EL (cell line): ENCODE measurements at regions not wholly inside any gene's neighbourhood (a gene's known extent, or its start where the extent isn't known, plus 50 kb on each side); places are given as distances from the start of the nearest gene placed in this dataset.
"Not testable (repeated sequence)": the region's sequence is repeated elsewhere in the genome, so short reads cannot be mapped to it uniquely, and the experiment has no call there.

Experiments
- DNase-seq: peaks from one replicate; pipeline ENCODE4 v3.0.0-alpha.2; 2016

- no peak for DNase-seq
Observed at GRCh38 chr2:11877764-11878163, 131.3 kb downstream of the LPIN1 start.

- DNase-seq: not testable (repeated sequence)
Observed at GRCh38 chr2:11885253-11885652, 138.8 kb downstream of the LPIN1 start.

DNA sequence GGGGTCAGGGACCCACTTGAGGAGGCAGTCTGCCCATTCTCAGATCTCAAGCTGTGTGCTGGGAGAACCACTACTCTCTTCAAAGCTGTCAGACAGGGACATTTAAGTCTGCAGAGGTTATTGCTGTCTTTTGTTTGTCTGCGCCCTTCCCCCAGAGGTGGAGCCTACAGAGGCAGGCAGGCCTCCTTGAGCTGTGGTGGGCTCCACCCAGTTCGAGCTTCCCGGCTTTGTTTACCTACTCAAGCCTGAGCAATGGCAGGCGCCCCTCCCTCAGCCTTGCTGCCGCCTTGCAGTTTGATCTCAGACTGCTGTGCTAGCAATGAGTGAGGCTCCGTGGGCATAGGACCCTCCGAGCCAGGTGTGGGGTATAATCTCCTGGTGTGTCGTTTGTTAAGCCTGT, 140.5 kb downstream of the LPIN1 start:
- not testable (repeated sequence) for DNase-seq

- no peak for DNase-seq
Observed at GRCh38 chr2:11889101-11889850, 142.8 kb downstream of the LPIN1 start.

- DNase-seq: no peak
Observed at GRCh38 chr2:11889854-11890253, 143.4 kb downstream of the LPIN1 start.

GRCh38 chr2:11891028-11891427, 144.6 kb downstream of the LPIN1 start:
- DNase-seq: no peak

DNA sequence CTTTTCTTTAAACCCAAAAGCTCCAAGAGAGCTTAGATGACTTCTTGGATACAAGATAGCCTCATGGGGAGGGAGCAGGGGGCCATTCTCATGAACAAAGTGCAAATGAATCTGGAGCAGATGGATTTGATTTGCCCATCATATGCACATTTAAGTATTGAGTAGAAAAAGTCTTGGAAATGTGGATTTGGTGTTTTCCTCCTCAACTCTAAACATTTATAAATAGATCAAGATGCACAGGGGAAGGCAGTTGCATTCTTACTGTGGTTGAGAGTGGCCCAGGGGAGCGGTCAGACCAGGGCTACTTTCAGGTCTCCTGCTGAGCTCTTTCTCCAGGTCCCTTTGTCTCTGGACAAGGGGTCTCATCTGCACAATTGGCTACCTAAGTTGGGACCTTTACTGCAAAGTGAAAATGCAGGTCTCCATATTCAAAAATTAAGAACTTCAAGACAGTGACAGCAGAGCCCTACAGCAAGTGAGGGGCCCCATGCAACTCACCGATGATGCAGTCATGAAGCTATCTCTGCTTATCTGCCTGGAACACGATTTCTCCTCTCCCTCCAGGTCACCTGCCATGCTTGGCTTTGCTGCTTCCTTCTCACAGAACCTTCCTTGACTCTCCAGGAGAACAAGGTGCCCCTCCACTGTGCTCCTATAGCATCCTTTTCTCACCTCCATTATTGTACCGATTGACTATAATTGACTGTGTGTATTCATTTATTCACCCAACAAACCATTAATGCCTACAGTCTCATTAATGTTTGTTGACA, 145.4 kb downstream of the LPIN1 start:
- DNase-seq: no peak

- DNase-seq: no peak
Observed at GRCh38 chr2:11896386-11896785, 150.0 kb downstream of the LPIN1 start.

- no peak for DNase-seq
Observed at GRCh38 chr2:11898576-11898975, 152.1 kb downstream of the LPIN1 start.

DNA sequence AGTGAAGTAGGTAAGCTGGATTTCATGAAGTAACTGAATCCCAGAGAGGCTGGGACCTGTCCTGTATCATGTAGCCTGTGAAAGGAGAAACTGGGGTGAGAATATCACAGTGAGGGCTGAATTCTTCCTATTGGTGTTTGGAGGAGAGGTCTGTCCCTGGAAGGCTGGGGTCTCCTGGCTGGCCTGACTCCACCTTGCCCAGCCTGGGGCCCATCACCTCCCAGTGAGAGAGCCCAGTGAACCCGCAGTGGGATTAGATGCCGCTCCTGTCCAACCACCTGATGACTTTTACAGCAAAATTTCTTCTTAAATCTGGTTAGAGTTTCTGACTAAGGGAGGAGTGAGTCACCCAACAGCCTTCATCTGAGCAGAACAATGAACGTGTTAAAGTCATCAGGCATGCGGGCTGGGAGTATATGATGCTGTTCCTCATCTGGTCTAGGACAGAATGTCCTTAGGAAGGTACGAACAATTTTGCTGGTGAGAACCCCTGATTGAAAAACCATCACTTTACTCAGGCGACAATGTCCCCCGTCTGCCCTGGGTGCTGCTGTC, 152.9 kb downstream of the LPIN1 start:
- DNase-seq: peak; percentile 59

DNA sequence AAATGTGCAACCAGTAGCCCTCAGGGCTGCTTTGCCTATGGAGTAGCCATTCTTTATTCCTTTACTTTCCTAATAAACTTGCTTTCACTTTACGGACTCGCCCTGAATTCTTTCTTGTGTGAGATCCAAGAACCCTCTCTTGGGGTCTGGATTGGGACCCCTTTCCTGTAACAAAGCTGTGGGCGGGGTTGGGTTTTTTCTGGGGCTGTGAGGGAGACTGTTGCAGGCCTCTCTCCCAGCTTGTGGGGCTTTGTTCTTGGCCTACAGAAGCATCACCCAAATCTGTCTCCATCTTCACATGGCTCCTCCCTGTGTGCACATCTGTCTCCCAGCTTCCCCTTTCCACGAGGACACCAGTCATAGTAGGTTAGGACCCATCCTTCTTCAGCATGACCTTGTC, 154.5 kb downstream of the LPIN1 start:
- not testable (repeated sequence) for DNase-seq

- DNase-seq: no peak
Observed at GRCh38 chr2:11901351-11902069, 155.1 kb downstream of the LPIN1 start.

DNA sequence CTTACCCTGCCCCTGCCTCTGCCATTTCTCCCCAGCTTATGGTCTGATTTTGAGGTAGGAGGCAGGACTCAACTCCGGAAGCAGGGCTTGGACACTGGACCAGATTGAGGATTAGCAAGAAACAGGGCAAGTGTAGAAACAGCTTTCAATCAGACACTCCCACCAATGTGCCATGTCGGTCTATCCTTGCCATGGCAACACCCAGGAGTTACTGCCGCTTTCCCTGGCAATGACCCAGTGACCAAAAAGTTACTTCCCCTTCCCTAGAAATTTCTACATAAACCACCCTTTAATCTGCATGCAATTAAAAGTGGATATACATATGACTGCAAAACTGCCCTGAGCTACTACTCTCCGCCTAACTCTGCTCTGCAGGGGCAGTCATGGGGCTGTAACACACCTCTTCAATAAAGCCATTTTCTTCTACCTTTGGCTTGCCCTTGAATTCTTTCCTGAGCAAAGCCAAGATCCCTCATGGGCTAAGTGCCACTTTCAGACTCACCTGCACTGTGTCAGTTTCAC, 156.7 kb downstream of the LPIN1 start:
- no peak for DNase-seq

GRCh38 chr2:11904029-11904428, 157.6 kb downstream of the LPIN1 start:
- DNase-seq: no peak

GRCh38 chr2:11904941-11905340, 158.5 kb downstream of the LPIN1 start:
- no peak for DNase-seq

DNA sequence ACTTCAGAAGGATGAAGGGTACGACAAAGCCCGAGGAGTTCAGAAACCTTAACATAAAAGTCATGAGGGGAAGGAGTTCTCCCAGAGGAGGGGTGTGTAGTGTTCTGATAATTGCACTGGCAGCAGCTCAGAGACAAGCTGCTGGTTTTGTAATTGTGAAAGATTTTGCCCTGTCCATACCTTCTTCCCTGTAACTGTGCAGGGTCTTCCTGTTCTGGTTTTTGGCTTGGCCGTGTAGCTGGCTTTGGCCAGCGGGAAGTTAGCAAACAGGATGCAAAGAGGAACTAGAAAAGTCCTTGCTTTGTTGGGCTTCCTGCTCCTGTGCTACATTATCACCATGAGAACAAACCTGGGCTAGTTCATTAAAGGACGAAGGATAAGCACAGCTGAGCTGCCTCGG, 160.8 kb downstream of the LPIN1 start:
- no peak for DNase-seq

DNA sequence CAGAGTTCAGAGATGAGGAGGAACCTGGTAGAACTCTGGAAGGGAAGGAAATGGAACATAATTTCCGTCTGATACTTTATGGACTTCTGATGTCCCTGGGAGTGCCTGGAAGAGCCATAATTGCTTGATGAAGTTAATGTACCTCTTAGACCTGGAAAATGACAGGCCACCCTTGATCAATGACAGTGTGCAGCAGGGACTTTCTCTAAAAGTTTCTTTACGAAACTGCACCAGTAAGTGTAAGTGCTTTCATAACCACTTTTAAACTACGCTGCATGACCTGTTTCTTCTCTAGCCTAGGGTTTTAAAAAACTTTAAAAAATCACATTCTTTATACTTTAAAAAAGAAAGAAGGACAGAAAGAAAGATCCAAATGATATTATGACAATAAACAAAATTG, 164.5 kb downstream of the LPIN1 start:
- DNase-seq: no peak

- no peak for DNase-seq
Observed at GRCh38 chr2:11912980-11913379, 166.5 kb downstream of the LPIN1 start.

- no peak for DNase-seq
Observed at GRCh38 chr2:11914455-11914854, 168.0 kb downstream of the LPIN1 start.

DNA sequence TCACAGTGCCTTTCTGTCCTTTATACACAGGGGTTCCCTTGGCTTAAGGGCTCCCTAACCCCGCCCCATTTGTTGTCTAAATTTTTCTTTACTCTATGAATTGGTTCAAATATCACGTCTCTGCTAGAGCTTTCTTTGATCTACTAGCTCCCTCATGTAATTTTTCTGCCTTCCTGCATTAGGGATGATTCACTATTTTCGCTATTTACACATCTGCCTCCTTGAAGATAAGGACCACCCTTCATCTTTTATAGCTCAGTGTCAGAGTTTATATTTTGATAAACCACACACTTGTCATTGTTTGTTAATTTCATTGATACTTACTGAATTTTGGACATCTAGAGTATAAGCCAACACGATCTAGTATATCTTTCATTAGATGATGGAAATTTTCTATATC, 169.2 kb downstream of the LPIN1 start:
- no peak for DNase-seq

DNA sequence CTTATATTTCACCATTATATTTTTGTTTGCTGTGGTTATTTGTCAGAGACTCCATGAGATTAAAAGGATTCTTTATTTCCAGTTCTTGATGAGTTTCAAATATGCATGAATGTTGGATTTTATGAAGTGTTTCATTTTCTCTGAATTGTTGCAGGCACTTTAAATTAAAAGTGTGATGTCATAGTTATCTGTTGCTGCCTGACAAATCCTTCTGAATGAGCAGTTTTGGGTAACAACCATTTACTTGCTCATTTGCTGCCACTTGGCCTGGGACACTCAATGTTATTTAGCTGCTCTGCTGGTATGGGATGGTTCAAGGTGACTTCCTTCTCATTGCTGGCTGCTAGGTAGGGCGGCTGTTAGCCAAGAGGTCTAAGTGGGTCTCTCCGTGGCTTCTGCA, 173.5 kb downstream of the LPIN1 start:
- no peak for DNase-seq

DNA sequence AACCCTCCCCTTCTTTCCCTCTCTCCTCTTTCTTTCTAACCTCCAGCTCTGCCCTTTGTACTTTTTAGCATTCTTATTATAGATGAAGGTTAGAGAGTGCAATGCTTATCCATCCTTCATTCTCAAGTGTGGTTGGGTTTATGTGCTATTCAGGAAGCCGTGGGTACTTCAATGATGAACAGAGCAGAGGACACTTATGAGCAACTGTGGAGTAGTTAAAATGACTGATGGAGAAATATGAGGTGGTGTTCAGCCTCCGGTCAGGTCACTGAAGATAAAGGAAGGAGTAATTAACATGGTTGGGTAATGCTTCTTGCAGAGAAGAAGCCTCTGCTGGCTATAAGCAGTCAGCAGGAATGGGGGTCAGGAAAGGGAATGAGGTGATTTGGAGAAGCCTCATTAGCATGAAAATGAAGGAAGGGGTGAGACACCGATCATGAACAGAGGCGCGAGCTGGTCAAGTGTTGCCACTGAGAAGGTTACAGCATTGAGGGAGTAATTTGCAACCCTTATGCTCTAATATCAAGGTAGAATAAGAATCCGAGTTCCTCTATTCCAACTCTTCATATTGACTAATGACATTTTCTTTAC, 174.7 kb downstream of the LPIN1 start:
- no peak for DNase-seq

- no peak for DNase-seq
Observed at GRCh38 chr2:11922294-11922693, 175.9 kb downstream of the LPIN1 start.
